ENCODE measurements at regions not wholly inside any gene's neighbourhood (a gene's known extent, or its start where the extent isn't known, plus 50 kb on each side); places are given as distances from the start of the nearest gene placed in this dataset.

- TF ChIP-seq SP1 (IDR thresholded peaks at IDR 0.05) (no peak), SUZ12 (IDR thresholded peaks at IDR 0.05) (no peak), FOXK2 (IDR thresholded peaks at IDR 0.05) (no peak), CTBP1 (IDR thresholded peaks at IDR 0.05; ENCODE audit: borderline replicate concordance) (no peak), TARDBP (IDR thresholded peaks at IDR 0.05) (no peak), FOXM1 (IDR thresholded peaks at IDR 0.05; ENCODE audit: borderline replicate concordance) (no peak), ARNT (IDR thresholded peaks at IDR 0.05) (no peak)
These were observed 134.7 kb downstream of the LHFPL1 start for GRCh38 chrX:112545051-112545450.

All from HEK293T (cell line).